Renal cortical epithelial cell (primary cell): ENCODE measurements at regions not wholly inside any gene's neighbourhood (a gene's known extent, or its start where the extent isn't known, plus 50 kb on each side); places are given as distances from the start of the nearest gene placed in this dataset.
A peak's percentile ranks its signal among the peaks of the same experiment; 100 is the strongest.

Experiments used
- DNase-seq: peaks from one replicate; pipeline ENCODE4 v3.0.0-alpha.2; 2011; ENCODE audit warnings: low read depth

DNA sequence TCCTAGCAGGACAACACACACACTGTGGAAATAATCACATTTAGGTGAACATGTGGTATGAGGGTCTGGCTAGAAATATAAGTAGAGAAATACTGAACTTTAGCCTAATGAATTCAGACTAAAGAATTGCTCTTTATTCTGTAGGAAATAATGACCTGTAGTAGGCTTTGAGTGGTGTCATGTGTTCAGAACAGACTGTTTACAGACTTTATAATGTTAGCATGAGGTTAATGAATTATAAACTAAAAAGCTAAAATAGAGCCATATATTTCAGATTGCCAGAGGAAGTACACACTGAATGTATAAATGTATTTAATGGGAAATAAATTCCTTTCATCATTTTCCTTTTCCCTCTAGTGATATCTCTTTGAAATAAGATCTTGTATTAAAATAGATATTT is 669.5 kb upstream of the EPHA7 start:
- DNase-seq = no peak

DNA sequence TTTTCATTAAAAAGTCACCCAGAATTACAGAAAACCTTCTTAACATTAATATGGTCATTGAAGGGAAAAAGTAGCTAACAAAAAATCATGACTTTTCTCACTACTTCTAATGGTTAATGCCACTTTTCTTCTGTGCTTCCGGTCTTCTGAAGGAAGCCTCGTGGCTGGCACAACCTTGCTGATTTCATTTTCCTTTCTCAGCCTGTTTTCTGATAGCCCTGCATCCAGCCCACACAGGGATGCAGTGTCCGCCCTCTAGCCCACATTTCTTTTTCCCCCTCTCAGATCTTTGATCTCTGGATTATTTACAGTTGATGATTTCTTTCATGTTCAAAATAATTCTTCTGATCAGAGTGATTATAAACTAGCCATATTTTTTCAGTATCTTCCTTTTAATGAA is 655.4 kb upstream of the EPHA7 start:
- no peak for DNase-seq

DNA sequence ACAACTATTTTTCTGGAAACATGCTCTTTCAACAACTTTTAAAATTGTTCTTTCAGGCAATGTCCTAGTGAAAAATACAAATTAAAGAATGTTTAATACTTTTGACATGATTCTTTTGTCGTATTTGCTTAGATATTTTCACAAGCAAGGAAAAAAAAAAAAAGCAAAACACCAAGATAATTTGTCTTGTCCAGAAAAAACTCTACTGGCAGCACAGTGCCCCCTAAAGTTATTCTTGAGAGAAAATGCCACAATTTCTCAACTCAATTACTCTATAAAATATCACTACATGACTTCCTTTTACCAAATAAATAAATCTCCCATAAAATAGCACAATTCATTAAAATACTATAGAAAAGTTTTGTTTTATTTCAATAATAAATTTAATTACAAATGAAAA is 652.5 kb upstream of the EPHA7 start:
- peak; percentile 19 for DNase-seq

DNA sequence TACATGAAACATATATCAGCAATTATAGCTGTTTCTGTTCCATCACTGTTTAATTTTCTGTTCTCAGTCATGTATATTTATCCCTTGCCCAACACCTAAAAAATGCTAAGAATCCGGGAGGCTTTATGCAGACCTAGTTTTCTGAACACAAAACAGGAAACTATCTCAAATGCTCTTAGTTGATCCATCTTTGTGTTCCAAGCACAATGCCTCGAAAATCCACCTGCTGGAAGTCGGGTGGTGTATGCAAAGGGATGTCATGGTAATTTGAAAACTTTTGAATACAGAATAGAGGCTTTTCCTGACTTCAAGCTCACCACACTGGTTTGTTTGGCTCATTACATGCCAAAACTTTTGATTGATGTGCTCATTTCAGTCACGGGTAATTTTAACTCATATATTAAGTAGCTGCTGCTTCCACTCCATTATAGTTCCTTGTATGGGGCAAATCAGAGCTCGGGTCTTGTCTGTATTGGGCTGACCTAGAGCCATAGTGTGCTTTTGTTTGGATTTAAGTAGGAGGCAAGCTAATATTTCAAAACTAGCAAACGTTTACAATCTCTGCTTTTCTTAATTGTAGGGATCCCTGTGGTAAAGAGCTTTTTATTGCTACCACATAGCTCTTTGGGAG is 646.5 kb upstream of the EPHA7 start:
- no peak for DNase-seq

DNA sequence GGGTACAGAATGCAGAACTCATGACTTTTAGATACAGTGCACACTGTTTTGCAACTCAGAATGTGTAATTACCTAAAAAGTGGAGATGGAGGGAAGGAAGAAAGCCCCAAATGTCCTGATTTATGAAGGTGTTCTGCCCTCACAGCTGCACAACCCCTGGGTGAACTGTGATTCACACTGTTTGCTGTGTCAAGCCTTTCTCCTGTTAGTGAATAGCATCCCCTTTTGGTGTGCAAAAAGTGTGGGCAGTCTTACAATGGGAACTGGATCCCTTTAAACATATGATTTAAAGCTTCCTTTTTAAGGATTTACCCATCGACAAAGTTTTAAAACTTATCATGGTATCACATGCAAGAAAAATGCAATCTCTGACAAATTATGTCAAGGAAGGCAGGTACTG is 633.4 kb upstream of the EPHA7 start:
- DNase-seq = peak; percentile 52

DNA sequence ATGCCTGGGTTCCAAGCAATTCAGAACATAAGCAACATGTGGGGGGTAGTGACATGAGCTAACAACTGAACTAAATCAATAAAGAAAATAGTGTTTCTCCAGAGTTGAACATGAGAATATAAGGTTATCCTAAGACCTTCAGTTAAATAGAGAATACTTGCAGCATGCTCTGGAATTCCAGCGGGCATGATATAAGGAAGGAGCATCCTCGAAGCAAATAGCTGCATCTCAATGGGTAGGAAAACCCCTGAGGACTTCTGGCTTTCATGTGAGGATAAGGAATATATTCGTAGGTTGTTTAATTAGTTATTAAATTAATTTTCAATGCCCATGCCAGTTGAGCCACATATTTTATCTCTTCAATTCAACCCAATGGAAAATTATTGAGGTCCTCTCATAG is 631.2 kb upstream of the EPHA7 start:
- no peak for DNase-seq

DNA sequence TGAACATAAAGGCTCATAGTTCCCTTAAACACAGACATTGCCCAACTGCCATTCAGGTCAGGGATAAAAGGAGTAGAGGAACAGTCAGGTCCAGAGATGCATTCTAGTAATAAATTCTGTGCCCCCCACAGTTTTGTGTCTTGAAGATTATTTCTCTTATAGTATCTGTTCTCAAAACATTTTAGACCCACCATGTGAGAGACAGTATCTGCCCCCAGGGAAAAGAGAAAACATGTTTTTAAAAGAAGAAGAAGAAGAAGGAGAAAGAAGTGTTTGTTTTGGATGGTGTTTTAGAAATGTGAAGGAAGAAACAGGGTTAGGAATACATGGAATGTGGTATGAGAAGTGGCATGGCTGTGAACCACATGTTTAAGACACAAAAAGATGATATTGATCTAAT is 629.6 kb upstream of the EPHA7 start:
- no peak for DNase-seq

DNA sequence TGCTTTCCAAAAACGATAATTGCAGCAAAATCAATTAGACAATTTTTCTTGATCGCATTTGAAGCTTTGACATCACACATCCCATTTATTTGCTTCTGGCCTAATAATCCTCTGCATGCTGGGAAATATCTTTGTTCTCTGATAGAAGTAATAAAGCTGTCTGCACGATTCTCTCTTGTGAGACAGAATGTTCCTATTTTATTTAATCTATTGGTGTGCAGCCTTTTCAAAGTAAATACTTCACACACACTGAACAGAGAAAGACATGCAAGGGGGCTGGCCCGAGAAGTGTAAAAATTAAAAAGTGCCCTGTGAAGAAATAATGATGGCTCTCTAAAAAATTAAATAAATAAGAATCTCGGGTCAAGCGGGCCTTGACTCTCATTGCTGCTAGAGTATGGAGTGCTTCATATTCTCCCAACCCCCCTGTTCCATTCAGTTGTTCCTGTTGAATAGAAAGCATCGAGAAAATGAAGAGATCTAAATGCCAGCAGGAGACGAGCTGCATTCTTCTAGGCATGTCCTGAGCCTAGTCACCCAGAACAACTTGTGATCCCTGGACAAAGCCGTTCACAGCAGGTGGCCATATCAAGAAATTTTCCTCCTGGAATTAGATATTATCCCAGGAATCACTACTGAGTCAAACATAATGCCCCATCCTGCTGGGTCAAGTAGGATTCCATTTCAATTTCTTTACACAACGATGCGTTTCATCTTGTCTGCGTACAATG is 625.9 kb upstream of the EPHA7 start:
- peak; percentile 39 for DNase-seq

DNA sequence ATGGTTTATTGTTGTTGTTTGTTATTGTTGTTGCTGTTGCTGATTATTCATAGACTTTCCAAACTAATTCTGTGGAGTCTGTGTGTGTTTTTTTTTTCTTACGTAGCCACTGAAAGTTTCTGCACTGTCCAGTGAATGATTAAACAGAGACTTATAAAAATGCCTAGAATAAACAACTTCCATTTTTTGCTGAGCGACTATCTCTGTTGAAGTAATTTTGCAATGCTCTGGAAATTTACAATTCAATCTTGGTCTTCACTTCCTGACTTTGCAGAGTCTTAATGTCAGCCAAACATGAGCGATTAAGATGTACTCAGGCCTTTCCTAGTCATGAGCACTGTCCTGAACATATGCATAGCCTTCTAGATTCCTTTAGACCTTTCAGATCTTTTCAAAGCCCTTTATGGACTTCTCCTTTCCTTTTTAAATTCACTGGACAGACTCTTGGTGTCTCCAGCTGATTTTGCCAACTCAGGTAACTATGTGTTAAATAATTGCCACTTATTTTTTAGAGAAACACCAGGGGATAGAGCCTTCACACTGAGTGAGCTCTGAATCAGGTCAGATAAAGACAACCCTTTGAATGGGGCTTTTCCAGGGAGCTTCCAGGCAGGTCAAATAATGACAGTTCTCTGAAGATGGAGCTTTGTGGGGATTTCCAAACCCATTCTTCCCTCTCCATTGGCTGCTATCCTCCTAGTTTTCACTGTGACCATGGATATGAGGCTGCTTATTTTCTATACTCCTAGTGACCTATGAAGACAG is 622.8 kb upstream of the EPHA7 start:
- DNase-seq = no peak

DNA sequence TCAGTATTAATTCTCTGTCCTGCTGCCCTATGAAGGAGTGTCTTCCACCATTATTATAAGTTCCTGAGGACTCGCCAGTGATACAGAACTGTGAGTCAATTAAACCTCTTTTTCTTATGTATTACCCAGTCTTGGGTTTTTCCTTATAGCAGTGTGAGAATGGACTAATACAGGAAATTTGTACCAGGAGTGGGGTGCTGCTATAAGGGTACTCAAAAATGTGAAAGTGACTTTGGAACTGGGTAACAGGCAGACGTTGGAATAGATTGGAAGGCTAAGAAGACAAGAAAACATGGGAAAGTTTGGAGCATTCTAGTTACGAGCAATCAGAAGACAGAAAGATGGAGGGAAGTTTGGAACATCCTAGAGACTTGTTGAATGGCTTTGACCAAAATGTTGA is 616.7 kb upstream of the EPHA7 start:
- DNase-seq = no peak

DNA sequence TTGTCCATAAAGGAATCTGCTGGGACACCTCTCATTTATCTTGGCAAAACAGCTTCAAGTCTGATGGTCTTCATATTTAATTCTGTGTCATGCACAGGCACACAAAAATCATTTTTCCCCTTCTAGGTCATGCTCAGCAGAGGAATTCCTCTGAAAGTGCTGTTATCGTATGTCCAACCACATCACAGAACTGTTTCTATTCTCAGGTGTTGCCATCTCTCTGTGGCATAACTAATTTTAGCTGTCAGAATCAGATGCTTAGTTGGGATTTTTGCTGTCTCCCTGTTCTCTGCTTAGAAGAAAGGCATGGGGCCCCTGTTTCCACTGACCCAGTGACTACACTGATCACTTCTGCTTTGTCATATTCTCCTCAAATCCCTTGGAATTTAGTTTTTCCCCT is 608.0 kb upstream of the EPHA7 start:
- no peak for DNase-seq

DNA sequence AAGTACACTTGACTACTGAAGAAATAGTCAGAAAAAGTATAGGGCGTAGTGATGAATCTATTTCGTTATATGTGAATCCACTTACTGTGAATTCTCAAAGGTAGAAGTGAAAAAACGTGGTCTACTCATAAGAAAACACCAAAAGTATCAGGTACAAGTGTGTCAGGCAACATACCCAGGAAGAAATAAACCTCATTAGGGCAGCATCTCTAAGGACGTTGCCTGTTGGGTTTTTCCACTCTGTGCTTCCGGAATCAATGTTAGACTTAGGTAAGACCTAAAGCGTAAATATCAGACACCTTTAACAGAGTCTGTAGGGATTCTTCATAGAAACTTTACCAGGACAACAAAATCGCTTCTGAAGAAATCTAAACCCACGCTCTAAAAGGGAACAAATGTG is 607.2 kb upstream of the EPHA7 start:
- no peak for DNase-seq

DNA sequence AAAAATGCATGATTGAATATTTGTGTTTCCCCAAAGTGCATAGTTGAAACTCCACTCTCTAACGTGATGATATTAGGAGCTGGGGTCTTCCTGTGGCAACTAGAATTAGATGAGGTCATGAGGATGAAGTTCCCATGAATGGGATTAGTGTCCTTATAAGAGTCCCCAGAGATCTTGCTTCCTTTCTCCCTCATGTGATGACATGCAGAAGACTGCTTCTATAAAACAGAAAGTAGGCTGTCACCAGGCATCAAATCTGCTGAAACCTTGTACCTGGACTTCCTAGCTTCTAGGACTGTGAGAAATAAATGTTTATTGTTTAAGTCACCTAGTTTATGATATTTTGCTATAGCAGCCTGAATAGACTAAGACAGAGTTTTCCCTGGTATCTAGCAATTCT is 586.5 kb upstream of the EPHA7 start:
- DNase-seq = no peak

DNA sequence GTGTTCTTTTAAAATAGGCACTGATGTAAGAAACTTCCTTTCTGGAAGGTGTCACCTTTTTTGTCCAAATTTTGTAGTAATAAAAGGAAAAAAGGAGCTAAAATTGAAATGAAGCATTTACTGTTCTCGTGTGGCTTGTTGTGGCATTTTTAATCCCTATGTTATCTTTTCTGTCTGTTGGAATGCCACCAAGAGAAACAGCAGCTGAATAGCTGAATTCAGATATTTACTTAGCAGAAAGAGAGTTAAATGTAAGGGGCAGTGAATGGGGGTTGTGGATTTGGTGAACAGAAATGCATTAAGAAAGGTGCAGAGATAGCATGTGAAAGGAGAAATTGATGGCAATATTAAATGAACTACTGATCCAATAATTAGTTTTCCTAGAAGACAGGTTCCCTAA is 573.6 kb upstream of the EPHA7 start:
- DNase-seq = no peak

DNA sequence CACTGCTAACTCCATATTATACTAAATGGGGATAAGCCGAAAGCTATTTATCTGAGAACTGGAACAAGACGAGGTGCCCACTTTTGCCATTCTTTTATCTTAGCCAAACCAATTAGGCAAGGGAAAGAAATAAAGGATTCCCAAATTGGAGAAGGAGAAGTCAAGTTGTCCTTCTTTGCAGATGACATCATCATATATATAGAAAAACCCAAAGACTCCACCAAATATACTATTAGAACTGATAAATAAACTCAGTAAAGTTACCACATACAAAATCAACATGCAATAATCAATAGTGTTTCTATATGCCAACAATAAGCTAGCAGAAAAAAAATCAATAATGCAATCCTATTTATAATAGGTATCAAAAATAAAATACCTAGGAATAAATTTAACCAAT is 570.3 kb upstream of the EPHA7 start:
- no peak for DNase-seq

DNA sequence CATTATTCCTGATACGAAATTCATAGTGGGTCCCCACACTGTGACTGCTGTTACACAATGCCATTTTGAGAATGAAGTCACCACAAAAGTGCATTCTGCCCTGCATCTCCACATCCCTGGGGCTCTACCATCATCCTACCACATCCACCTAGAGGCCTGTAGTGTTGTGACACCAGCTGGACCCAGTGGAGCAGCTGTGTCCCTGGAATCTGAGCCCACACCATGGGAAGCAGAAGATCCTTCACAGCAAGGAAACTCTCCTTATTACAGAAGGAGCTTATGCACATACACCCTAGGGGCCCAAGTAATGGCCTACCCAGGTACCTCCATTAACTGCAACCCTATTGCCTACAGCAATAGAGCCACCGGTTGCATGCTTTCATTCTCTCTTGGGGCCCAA is 566.6 kb upstream of the EPHA7 start:
- no peak for DNase-seq

DNA sequence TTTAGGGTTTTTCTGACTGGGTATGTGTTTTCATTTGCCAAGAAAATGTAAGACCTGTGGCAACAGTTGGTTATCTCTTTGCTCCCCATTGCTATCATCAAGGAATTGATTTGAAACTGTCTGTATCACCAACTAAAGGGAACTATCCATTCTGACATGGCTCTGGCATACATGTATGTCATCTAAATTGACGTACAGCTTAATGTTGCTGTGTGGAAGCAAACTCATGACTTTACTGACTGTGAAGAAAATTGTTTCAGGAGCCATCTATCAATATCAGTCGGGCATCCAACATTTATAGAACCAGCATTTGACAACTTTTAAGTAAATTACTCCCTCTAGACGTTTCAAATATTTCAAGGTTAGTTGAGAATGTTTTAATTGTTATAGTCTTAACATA is 555.8 kb upstream of the EPHA7 start:
- DNase-seq = no peak

DNA sequence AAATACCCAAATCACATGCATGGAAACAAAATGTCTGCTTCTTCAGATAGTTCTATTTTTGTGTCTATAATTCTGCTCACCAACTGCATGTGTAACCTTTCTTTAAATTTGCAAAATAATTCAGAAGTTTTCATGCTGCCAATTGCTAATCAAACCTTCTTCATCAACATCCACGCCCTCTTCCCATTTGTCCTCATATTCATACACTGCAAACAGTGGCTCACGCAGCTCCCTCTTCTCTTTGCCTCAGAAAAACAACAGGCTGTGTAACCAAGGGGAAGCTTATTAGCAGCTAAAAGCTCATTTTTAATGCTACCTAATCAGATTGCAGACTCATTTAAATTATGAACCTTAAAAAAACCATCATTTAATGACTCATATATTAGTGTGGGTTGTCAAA is 555.0 kb upstream of the EPHA7 start:
- no peak for DNase-seq

DNA sequence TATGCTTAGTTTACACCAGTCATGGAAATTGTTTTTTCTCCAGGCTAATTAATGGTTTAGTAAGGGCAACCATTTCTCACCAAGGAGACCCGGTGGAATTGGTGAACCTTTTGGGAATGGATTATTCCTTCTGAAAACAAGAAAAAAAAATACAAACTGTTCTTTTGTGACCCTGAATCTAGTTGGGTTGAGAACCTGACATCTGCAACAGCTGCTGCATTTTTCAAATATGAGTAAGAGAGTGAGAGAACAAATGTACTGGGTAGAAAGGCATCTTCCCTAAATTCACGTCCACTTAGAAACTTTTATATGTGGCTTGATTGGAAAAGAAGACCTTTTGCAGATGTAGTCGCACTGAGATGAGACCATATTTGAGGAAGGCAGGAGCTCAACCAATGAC is 553.4 kb upstream of the EPHA7 start:
- no peak for DNase-seq

DNA sequence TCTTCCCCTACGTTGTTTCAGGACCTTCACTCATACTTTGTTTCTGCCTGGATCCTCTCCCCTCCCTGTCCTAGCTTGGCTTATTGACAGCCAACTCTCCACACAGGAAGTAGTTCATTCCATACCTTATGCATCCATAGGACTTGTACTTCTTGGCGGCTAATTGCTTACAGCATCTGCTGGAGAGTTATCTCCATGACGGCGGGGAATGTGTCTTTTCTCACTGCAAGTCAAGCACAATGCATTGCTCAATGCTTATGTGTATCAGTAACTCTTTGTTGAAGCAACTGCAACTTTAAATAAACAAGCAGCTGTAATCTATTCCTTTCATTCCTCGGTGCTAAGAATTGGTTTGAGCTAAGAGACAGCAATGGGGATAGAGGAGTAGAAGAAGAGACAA is 551.3 kb upstream of the EPHA7 start:
- DNase-seq = no peak

DNA sequence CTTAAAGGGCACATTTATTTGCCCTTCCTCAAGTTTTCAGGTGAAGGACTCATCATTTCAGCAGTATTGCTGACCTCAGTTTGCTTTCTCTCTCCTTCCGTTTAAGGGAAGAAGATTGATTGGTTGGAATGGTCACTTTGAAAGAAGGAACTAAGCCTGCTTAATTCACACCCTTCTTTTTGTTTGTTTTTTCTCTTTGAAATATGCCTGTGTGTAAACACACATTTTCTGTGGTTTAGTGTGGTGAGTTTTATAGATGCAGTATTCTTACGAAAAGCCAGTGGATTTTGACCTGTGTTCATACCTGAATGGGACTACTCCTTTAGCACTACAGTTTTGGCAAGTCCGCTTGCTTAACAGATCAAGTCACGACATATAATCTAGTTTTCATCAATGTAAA is 548.8 kb upstream of the EPHA7 start:
- no peak for DNase-seq

DNA sequence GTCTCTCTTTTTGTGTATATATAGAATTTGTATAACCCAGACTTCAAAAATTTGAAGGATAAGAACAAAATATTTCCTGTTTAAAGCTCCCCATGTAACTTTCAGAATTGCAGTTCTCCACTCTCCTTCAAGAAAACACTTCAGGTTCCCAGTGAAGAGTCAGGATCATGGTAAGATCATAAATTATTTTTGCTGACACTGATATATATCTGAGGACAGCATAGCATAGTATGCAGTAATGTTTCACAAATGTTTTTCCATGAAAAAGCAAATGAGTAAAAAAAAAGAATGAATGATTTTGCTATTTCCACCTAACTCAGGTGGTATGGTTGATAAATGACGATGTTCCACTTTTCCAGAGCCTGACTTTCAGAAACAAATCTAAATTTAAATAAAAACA is 545.6 kb upstream of the EPHA7 start:
- DNase-seq = no peak

DNA sequence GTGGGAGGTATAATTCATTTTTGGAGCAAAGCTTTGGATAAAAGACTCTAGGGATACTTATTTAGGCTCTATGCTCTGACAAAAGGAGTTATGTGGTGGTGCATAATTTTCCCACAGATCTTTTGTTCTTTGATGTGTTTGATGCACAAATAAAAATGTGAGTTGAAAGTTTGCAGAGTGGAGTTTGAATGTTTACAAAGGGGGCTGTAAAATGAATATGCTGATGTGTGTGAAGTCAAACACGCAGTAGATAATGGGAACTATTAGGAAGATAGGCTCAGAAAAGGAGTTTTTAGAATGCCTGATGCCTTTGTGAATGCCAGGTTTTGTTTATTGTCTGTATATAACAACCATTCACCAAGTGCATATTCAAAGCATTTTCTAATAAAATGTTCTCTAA is 545.0 kb upstream of the EPHA7 start:
- no peak for DNase-seq
